Body of pancreas (tissue), 4 donors: ENCODE measurements at regions not wholly inside any gene's neighbourhood (a gene's known extent, or its start where the extent isn't known, plus 50 kb on each side); places are given as distances from the start of the nearest gene placed in this dataset.

Experiments
- ATAC-seq: fragments of 150-250 bp; one replicate; pipeline ENCODE4 v1.9.1; 2016
- DNase-seq, 4 donors: peaks; one replicate each; pipeline ENCODE4 v3.0.0-alpha.2; 2019
- H3K27ac ChIP-seq, 4 donors: fragments of 200-600 bp; sonication (generic); 1 replicate in 3 of 4; 2 replicates in 1 of 4; pipeline versions ENCODE4 v1.5.1 to v1.6.1; 2016 to 2019; ENCODE audit warnings: mild to moderate bottlenecking in 1 of 4, mixed read lengths in 1 of 4, moderate library complexity in 1 of 4
- H3K27me3 ChIP-seq, 2 donors: fragments of 200-600 bp; sonication (generic); one replicate each; pipeline ENCODE4 v1.6.0; 2016; ENCODE audit warnings: mild to moderate bottlenecking in 1 of 2
- H3K36me3 ChIP-seq, 2 donors: fragments of 200-600 bp; sonication (generic); replicated peaks in 1 of 2; 2 replicates each; pipeline ENCODE4 v1.5.1; 2016; ENCODE audit warnings: low read depth in 2 of 2; ENCODE audit not compliant: insufficient read depth in 1 of 2
- H3K4me1 ChIP-seq: fragments of 200-600 bp; sonication (generic); one replicate; pipeline ENCODE4 v1.6.0; 2016
- H3K4me3 ChIP-seq, 2 donors: fragments of 200-600 bp; sonication (generic); 1 replicate in 1 of 2; 2 replicates in 1 of 2; pipeline ENCODE4 v1.5.1; 2016 to 2019
- H3K9me3 ChIP-seq, 3 donors: fragments of 200-600 bp; sonication (generic); 1 replicate in 2 of 3; 2 replicates in 1 of 3; pipeline ENCODE4 v1.5.1; 2016
- POLR2A ChIP-seq, 3 donors: fragments of 450-650 bp; IDR thresholded peaks; one replicate each; pipeline ENCODE4 v1.6.1; 2016; ENCODE audit warnings: antibody characterized with exemption in 3 of 3, mild to moderate bottlenecking in 2 of 3
- WGBS, 2 donors: methylation state at CpG; one replicate each; pipeline ENCODE4 v1.1.5; 2017; 5-methylcytosine and 5-hydroxymethylcytosine counted together
- intact Hi-C: fragments of 100-400 bp; cut with DNase I; formaldehyde crosslinking; loops from one replicate; pipeline ENCODE4 v1.15.1; 2023
- TF ChIP-seq, protein P1 (sequence below), 7 experiments: fragments of 450-650 bp in 4 of 7; fragments of 200-600 bp in 3 of 7; sonication (generic) in 3 of 7; IDR thresholded peaks; one replicate each; pipeline ENCODE4 v1.5.1; 2016 to 2019; ENCODE audit warnings: antibody characterized with exemption in 7 of 7

DNA sequence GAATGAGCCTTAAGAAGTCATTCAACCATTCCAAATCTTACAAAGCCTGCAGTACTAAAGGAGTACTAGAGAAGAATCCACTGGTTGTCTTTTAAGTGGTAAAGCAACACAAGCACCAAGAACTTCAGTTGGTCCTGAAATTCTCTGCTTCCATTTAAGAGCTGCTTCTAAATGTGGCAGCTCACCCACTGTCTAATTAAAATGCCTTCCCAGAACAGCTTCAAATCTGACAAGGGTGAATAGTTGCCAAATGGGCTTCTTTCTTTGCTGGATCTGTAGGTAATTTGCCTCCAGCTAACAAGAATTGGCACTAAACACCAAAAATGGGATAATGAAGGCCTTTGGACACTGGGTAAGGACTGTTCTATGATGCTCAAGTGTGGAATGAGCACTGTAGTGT lies 72.2 kb upstream of the NAP1L1 start:
- Histone ChIP-seq H3K36me3 (no peaks in the 10 kb centered on the region), H3K27me3 (no peaks in the 10 kb centered on the region), H3K4me1 (no peaks in the 10 kb centered on the region), H3K9me3 (no peaks in the 10 kb centered on the region), H3K27ac (no peak overlapping the region), H3K4me3 (no peak overlapping the region)
- ATAC-seq = no peak
- no peak for DNase-seq
- TF ChIP-seq, protein P1, sequence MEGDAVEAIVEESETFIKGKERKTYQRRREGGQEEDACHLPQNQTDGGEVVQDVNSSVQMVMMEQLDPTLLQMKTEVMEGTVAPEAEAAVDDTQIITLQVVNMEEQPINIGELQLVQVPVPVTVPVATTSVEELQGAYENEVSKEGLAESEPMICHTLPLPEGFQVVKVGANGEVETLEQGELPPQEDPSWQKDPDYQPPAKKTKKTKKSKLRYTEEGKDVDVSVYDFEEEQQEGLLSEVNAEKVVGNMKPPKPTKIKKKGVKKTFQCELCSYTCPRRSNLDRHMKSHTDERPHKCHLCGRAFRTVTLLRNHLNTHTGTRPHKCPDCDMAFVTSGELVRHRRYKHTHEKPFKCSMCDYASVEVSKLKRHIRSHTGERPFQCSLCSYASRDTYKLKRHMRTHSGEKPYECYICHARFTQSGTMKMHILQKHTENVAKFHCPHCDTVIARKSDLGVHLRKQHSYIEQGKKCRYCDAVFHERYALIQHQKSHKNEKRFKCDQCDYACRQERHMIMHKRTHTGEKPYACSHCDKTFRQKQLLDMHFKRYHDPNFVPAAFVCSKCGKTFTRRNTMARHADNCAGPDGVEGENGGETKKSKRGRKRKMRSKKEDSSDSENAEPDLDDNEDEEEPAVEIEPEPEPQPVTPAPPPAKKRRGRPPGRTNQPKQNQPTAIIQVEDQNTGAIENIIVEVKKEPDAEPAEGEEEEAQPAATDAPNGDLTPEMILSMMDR (IDR thresholded peaks at IDR 0.05) = no peak
- intact Hi-C loops = no loop called here

DNA sequence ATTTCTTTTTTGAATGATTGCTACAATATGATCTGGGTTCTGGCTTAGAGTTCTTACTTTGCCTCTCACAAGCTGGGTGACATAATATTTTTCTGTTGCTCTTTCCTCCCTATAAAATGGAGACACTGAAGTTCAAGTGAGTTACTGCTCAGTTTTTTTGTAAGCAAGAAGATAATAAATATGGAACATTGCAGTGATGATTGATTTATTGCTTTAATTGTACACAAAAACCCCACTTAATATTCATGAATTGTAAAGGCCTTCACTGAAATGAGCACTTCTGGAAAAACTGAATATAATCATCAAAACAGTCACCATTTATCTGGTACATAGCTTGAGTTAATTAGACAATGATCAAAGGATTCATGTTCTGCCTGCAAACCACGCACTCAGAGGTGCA lies 71.8 kb upstream of the NAP1L1 start:
- Histone ChIP-seq H3K4me3 (no peak overlapping the region), H3K36me3 (no peaks in the 10 kb centered on the region), H3K9me3 (no peaks in the 10 kb centered on the region), H3K4me1 (no peaks in the 10 kb centered on the region), H3K27me3 (no peaks in the 10 kb centered on the region), H3K27ac (no peak overlapping the region)
- no peak for TF ChIP-seq POLR2A (IDR thresholded peaks at IDR 0.05)
- TF ChIP-seq, protein P1 (IDR thresholded peaks at IDR 0.05) = no peak
- 86 to 94% methylated on average over 1 of the region's 1 CpG for WGBS, 2 donors
- intact Hi-C loops = no loop called here
- DNase-seq (no peak), ATAC-seq (no peak)

GRCh38 chr12:76155157-76155670 lies 70.7 kb upstream of the NAP1L1 start:
- H3K36me3 ChIP-seq = no peaks in the 10 kb centered on the region
- ATAC-seq = no peak
- H3K9me3 ChIP-seq = no peaks in the 10 kb centered on the region
- H3K4me1 ChIP-seq = no peaks in the 10 kb centered on the region
- no peak for TF ChIP-seq POLR2A (IDR thresholded peaks at IDR 0.05)
- TF ChIP-seq, protein P1 (IDR thresholded peaks at IDR 0.05) = no peak
- intact Hi-C loops = no loop called here
- WGBS, 2 donors = 86 to 89% methylated on average over 2 of the region's 2 CpGs
- H3K4me3 ChIP-seq = no peak overlapping the region
- no peaks in the 10 kb centered on the region for H3K27me3 ChIP-seq
- no peak for DNase-seq
- no peak overlapping the region for H3K27ac ChIP-seq

DNA sequence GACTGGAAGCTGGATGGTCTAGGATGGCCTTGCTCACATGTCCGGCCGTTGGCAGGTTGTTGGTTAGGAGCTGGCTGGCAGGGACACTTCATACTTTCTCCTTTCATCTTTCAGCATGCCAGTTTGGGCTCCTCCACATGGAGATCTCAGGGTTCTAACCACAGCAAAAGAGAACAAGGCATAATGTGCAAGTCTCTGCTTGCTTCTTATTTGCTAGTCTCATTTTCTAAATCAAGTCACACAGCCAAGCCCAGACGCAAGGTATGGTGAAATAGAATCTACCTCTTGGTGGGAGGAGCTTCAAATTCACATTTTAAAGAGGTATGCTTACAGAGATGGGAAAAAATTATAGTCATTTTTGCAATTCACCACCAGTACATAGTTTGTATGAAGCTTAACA lies 69.1 kb upstream of the NAP1L1 start:
- intact Hi-C loops = no loop called here
- WGBS, 2 donors = 59 to 68% methylated on average over 3 of the region's 3 CpGs
- no peaks in the 10 kb centered on the region for H3K9me3 ChIP-seq
- no peaks in the 10 kb centered on the region for H3K36me3 ChIP-seq
- ATAC-seq (no peak), DNase-seq (no peak)
- no peaks in the 10 kb centered on the region for H3K27me3 ChIP-seq
- no peak overlapping the region for H3K4me3 ChIP-seq
- H3K27ac ChIP-seq = no peak overlapping the region
- no peaks in the 10 kb centered on the region for H3K4me1 ChIP-seq
- TF ChIP-seq, protein P1 (IDR thresholded peaks at IDR 0.05) = no peak
- TF ChIP-seq POLR2A (IDR thresholded peaks at IDR 0.05) = no peak

DNA sequence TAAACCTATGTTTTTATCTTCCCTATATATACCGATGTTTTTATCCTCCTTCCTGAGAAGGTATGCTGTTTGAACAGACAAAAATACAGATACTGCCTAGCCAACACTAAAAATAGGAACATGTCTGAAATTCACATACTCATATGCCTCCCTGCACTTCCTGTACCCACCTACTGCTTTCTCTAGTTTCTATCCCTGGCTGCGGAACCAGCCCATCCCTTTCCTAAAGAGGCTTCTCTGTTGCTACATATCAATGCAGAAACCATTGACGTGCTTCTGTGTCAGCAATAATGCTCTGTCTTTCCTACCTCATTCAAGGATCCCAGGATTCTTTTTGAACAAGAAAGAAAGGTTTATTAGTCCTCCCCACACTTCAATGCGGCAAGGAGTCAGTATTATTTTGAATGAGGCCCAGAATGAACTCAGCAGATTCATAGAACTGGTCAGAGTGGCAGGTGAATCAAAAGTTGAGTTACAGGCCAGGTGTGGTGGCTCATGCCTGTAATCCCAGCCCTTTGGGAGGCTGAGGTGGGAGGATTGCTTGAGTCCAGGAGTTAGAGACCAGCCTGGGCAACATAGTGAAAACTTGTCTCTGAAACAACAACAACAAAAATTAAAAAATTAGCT lies 67.8 kb upstream of the NAP1L1 start:
- H3K4me3 ChIP-seq = no peak overlapping the region
- no peaks in the 10 kb centered on the region for H3K27me3 ChIP-seq
- TF ChIP-seq, protein P1 (IDR thresholded peaks at IDR 0.05) = no peak
- TF ChIP-seq POLR2A (IDR thresholded peaks at IDR 0.05) = no peak
- DNase-seq (peak in 1 of 4 donors; percentile 6), ATAC-seq (no peak)
- H3K36me3 ChIP-seq = no peaks in the 10 kb centered on the region
- no peaks in the 10 kb centered on the region for H3K4me1 ChIP-seq
- no peaks in the 10 kb centered on the region for H3K9me3 ChIP-seq
- intact Hi-C loops = no loop called here
- WGBS, 2 donors = 55 to 65% methylated on average over 4 of the region's 4 CpGs
- no peak overlapping the region for H3K27ac ChIP-seq
